ENCODE measurements at regions not wholly inside any gene's neighbourhood (a gene's known extent, or its start where the extent isn't known, plus 50 kb on each side); places are given as distances from the start of the nearest gene placed in this dataset.

DNA sequence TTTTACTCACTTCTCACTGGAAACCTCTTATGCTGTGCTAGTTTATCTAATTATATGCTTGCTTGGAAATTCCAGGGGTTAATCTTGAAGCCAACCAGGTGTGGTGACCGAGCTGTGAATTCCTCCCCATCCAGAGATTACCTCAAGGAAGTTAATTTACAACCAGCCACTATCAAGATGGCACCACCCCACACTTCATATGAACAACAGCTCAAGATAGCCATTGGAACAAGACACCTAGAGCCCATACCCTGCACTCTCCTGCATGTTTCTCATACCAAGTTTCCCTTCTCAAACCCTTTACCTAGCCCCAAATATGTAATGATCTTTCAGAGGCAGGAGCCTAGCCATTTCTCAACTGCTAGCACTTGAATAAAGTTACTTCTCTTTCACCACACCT, 2156.9 kb upstream of the C9orf72 start:
- Histone ChIP-seq H3K9me3 (peaks cover 0 to 21% of the 10 kb centered on the region in 2 donors), H3K27ac (no peak overlapping the region), H3K4me3 (no peak overlapping the region), H3K36me3 (no peaks in the 10 kb centered on the region), H3K4me1 (no peaks in the 10 kb centered on the region), H3K27me3 (no peaks in the 10 kb centered on the region)
- peak; percentile 85 for ATAC-seq
- DNase-seq, result no peak
- TF ChIP-seq, protein P1, sequence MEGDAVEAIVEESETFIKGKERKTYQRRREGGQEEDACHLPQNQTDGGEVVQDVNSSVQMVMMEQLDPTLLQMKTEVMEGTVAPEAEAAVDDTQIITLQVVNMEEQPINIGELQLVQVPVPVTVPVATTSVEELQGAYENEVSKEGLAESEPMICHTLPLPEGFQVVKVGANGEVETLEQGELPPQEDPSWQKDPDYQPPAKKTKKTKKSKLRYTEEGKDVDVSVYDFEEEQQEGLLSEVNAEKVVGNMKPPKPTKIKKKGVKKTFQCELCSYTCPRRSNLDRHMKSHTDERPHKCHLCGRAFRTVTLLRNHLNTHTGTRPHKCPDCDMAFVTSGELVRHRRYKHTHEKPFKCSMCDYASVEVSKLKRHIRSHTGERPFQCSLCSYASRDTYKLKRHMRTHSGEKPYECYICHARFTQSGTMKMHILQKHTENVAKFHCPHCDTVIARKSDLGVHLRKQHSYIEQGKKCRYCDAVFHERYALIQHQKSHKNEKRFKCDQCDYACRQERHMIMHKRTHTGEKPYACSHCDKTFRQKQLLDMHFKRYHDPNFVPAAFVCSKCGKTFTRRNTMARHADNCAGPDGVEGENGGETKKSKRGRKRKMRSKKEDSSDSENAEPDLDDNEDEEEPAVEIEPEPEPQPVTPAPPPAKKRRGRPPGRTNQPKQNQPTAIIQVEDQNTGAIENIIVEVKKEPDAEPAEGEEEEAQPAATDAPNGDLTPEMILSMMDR (IDR thresholded peaks at IDR 0.05), result no peak
- intact Hi-C loops (cut with DNase I), result no loop called here

GRCh38 chr9:29740518-29740917, 2167.2 kb upstream of the C9orf72 start:
- Histone ChIP-seq H3K9me3 (peaks cover 0 to 9% of the 10 kb centered on the region in 2 donors), H3K36me3 (no peaks in the 10 kb centered on the region), H3K27me3 (no peaks in the 10 kb centered on the region), H3K27ac (no peak overlapping the region), H3K4me1 (no peaks in the 10 kb centered on the region), H3K4me3 (no peak overlapping the region)
- TF ChIP-seq, protein P1 (IDR thresholded peaks at IDR 0.05), result no peak
- DNase-seq, result no peak
- ATAC-seq, result no peak
- intact Hi-C loops (cut with DNase I), result no loop called here

- no peaks in the 10 kb centered on the region for H3K27me3 ChIP-seq
- H3K36me3 ChIP-seq, result no peaks in the 10 kb centered on the region
- no peaks in the 10 kb centered on the region for H3K4me1 ChIP-seq
- no peak for ATAC-seq
- H3K27ac ChIP-seq, result no peak overlapping the region
- no peak for DNase-seq
- no peak overlapping the region for H3K4me3 ChIP-seq
- TF ChIP-seq, protein P1 (IDR thresholded peaks at IDR 0.05), result no peak
- intact Hi-C loops (cut with DNase I), result no loop called here
- peaks cover 0 to 9% of the 10 kb centered on the region in 2 donors for H3K9me3 ChIP-seq
These were observed 2167.9 kb upstream of the C9orf72 start for GRCh38 chr9:29741169-29741568.

DNA sequence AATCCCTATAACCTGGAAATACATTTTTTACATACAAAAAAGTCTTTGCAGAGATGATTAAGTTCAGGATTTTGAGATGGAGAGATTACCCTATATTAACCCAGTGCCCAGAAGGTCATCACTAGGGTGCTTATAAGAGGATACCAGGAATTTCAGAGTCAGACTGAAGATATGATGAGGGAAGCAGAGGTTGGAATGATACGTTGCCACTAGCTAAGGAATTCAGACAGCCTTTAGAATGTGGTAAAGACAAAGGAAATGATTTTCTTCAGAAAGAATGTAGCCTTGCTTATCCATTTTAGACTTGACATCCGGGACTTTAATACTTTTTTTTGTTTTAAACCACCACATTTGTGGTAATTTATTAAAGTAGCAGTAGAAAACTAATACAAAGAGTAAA, 2176.8 kb upstream of the C9orf72 start:
- Histone ChIP-seq H3K36me3 (no peaks in the 10 kb centered on the region), H3K4me3 (no peak overlapping the region), H3K4me1 (no peaks in the 10 kb centered on the region), H3K27ac (no peak overlapping the region), H3K9me3 (peaks cover 0 to 3% of the 10 kb centered on the region in 2 donors), H3K27me3 (no peaks in the 10 kb centered on the region)
- no peak for ATAC-seq
- DNase-seq, result no peak
- TF ChIP-seq, protein P1 (IDR thresholded peaks at IDR 0.05), result no peak
- intact Hi-C loops (cut with DNase I), result no loop called here

DNA sequence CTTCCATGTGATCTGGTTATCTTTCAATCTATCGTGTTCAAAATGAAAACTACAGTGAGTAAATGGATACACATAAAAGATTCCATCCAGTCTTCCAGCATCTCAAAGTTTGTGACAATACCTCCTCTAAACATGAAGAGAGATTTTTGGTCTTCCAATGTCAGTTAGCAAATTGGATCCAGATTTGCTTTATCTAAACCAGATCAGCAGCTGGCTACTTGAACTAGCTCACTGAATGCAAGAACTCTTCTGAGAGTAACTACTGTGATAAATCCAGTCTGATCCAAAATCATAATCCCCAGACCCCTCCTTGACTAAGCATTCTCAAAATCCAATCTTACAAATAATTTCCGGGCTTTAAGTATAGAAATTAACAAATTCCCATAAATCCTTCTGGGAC, 2177.9 kb upstream of the C9orf72 start:
- Histone ChIP-seq H3K27ac (no peak overlapping the region), H3K27me3 (no peaks in the 10 kb centered on the region), H3K36me3 (no peaks in the 10 kb centered on the region), H3K4me3 (no peak overlapping the region), H3K4me1 (no peaks in the 10 kb centered on the region), H3K9me3 (no peaks in the 10 kb centered on the region)
- DNase-seq, result no peak
- ATAC-seq, result no peak
- TF ChIP-seq, protein P1 (IDR thresholded peaks at IDR 0.05), result no peak
- intact Hi-C loops (cut with DNase I), result no loop called here
